K562 (cell line): ENCODE measurements at regions not wholly inside any gene's neighbourhood (a gene's known extent, or its start where the extent isn't known, plus 50 kb on each side); places are given as distances from the start of the nearest gene placed in this dataset.

Source experiments
- ATAC-seq: fragments of 200-7000 bp; cut with Tn5 transposase; 3 replicates; pipeline ENCODE4 v1.9.1; 2020; ENCODE audit warnings: moderate library complexity
- BruUV-seq: library from RNA; stranded (reverse); fragments of 400-500 nt; replicated peaks from 2 replicates; lab custom pipeline; 2021; lab: Mats Ljungman, UMichigan
- CTCF ChIA-PET: fragments of 300-600 bp; formaldehyde crosslinking; extraction: SDS; loops from one replicate; lab custom pipeline; 2021; ENCODE audit warnings: low intra/inter-chr PET ratio; lab: Yijun Ruan, JAX
- POLR2A ChIA-PET: fragments of 300-600, 350-650 bp; sonication (Branson Sonifier 250); formaldehyde crosslinking; extraction: SDS; loops from one replicate; lab custom pipeline; 2021; ENCODE audit warnings: antibody characterized with exemption, inconsistent platforms; lab: Yijun Ruan, JAX
- DNase-seq, 4 experiments: peaks; one replicate each; pipeline versions ENCODE4 v3.0.0 to v3.0.0-alpha.2; 2011 to 2018; ENCODE audit warnings: low spot score in 3 of 4, mixed read lengths in 3 of 4; ENCODE audit errors: extremely low read depth in 1 of 4
- FAIRE-seq: peaks from 2 replicates; lab custom pipeline; 2011; peaks lifted over from hg19 to GRCh38; lab: Jason Lieb, UNC
- H2AFZ ChIP-seq: 2 replicates; pipeline ENCODE4 v1.6.0; 2011; ENCODE audit warnings: low read depth, low read length, control low read depth, inconsistent platforms
- H3K27ac ChIP-seq: fragments of 200-600 bp; 3 replicates; pipeline ENCODE4 v1.8.0; 2011; ENCODE audit warnings: low read depth, mild to moderate bottlenecking, control low read depth, inconsistent platforms, low read length, moderate library complexity, mixed read lengths; ENCODE audit errors: extremely low read depth
- H3K27me3 ChIP-seq, 2 experiments: fragments of 300-600 bp in 1 of 2; 2 replicates in 1 of 2; 3 replicates in 1 of 2; pipeline versions ENCODE4 v1.6.0 to v1.8.0; 2011; ENCODE audit warnings: inconsistent platforms in 2 of 2, low read length in 2 of 2, mild to moderate bottlenecking in 1 of 2, mixed read lengths in 1 of 2, moderate library complexity in 1 of 2; ENCODE audit not compliant: control insufficient read depth in 2 of 2, insufficient read depth in 2 of 2
- H3K36me3 ChIP-seq: fragments of 300-600 bp; 3 replicates; pipeline ENCODE4 v1.8.0; 2011; ENCODE audit warnings: mild to moderate bottlenecking, low read length, inconsistent platforms; ENCODE audit not compliant: control insufficient read depth, insufficient read depth
- H3K4me1 ChIP-seq, 2 experiments: fragments of 200-600 bp in 1 of 2; replicated peaks in 1 of 2; 2 replicates in 1 of 2; 3 replicates in 1 of 2; pipeline versions ENCODE4 v1.5.1 to v1.8.0; 2011; ENCODE audit warnings: inconsistent platforms in 2 of 2, low read length in 2 of 2, mild to moderate bottlenecking in 1 of 2, mixed read lengths in 1 of 2, moderate library complexity in 1 of 2; ENCODE audit not compliant: control insufficient read depth in 2 of 2, insufficient read depth in 2 of 2
- H3K4me2 ChIP-seq: 2 replicates; pipeline ENCODE4 v1.6.1; 2011; ENCODE audit warnings: low read length, control low read depth, inconsistent platforms, mixed read lengths; ENCODE audit not compliant: insufficient read depth
- H3K4me3 ChIP-seq: fragments of 200-600 bp; sonication (generic), shearing (Covaris generic); 2 replicates; pipeline ENCODE4 v1.5.1; 2016; ENCODE audit warnings: control low read depth, inconsistent platforms
- H3K79me2 ChIP-seq: fragments of 200-600 bp; 3 replicates; pipeline ENCODE4 v1.8.0; 2011; ENCODE audit warnings: low read length, inconsistent platforms; ENCODE audit not compliant: control insufficient read depth, insufficient read depth
- H3K9ac ChIP-seq, 2 experiments: 2 replicates each; pipeline versions ENCODE4 v1.6.0 to v1.6.1; 2011; ENCODE audit warnings: low read depth in 2 of 2, low read length in 2 of 2, control low read depth in 1 of 2, inconsistent platforms in 1 of 2, mild to moderate bottlenecking in 1 of 2, mixed read lengths in 1 of 2; ENCODE audit not compliant: insufficient read depth in 1 of 2
- H3K9me1 ChIP-seq: one replicate; pipeline ENCODE4 v1.6.0; 2011; ENCODE audit warnings: inconsistent platforms, mild to moderate bottlenecking, low read length, moderate library complexity; ENCODE audit not compliant: control insufficient read depth, insufficient read depth
- H3K9me3 ChIP-seq: replicated peaks from 2 replicates; pipeline ENCODE4 v1.5.1; 2011; ENCODE audit warnings: low read depth, low read length, inconsistent platforms; ENCODE audit not compliant: control insufficient read depth, insufficient read depth
- H4K20me1 ChIP-seq: replicated peaks from 2 replicates; pipeline ENCODE4 v1.6.1; 2011; ENCODE audit warnings: low read length, inconsistent platforms, mixed read lengths; ENCODE audit not compliant: control insufficient read depth, insufficient read depth
- BDP1 ChIP-seq: IDR thresholded peaks from 3 replicates; pipeline ENCODE4 v1.6.1; 2011; ENCODE audit not compliant: insufficient read length, insufficient read depth
- ETV1 ChIP-seq: fragments of 450-650 bp; conservative IDR thresholded peaks from 2 replicates; pipeline ENCODE4 v1.6.1; 2016; ENCODE audit warnings: missing genetic modification characterization, control low read depth, low read depth, missing compliant biosample characterization
- EWSR1 ChIP-seq: fragments of 450-650 bp; IDR thresholded peaks from 2 replicates; pipeline ENCODE4 v1.6.1; 2018; ENCODE audit warnings: borderline replicate concordance, mild to moderate bottlenecking, low read depth, moderate library complexity; ENCODE audit not compliant: partially characterized antibody
- GATAD2B ChIP-seq: fragments of 450-650 bp; IDR thresholded peaks from 2 replicates; pipeline ENCODE4 v1.6.1; 2017; ENCODE audit warnings: mild to moderate bottlenecking, borderline replicate concordance
- HNRNPL ChIP-seq: fragments of 200-400 bp; formaldehyde crosslinking; IDR thresholded peaks from 2 replicates; pipeline ENCODE4 v1.6.1; 2017; ENCODE audit warnings: low read depth, mild to moderate bottlenecking, low read length
- JUNB ChIP-seq: fragments of 450-650 bp; formaldehyde crosslinking; conservative IDR thresholded peaks from 2 replicates; pipeline ENCODE4 v1.4.0; 2020; ENCODE audit warnings: mild to moderate bottlenecking
- MAFF ChIP-seq: IDR thresholded peaks from 2 replicates; pipeline ENCODE4 v1.6.1; 2012; ENCODE audit warnings: low read length, improper control_type of control experiment
- NFATC3 ChIP-seq: fragments of 450-650 bp; IDR thresholded peaks from 2 replicates; pipeline ENCODE4 v1.6.1; 2017; ENCODE audit warnings: mild to moderate bottlenecking
- SMARCC2 ChIP-seq: fragments of 450-650 bp; IDR thresholded peaks from 2 replicates; pipeline ENCODE4 v1.6.1; 2017; ENCODE audit warnings: antibody characterized with exemption, moderate library complexity, mild to moderate bottlenecking, low read depth
- SP2 ChIP-seq: IDR thresholded peaks from 2 replicates; pipeline ENCODE4 v1.6.1; 2011; ENCODE audit warnings: mild to moderate bottlenecking, low read depth, low read length, moderate library complexity; ENCODE audit not compliant: poor library complexity, severe bottlenecking; ENCODE audit errors: extremely low read depth
- TAF7 ChIP-seq: fragments of 450-650 bp; IDR thresholded peaks from 2 replicates; pipeline ENCODE4 v1.6.1; 2016; ENCODE audit warnings: missing genetic modification characterization, missing compliant biosample characterization
- ZC3H8 ChIP-seq: fragments of 450-650 bp; IDR thresholded peaks from 2 replicates; pipeline ENCODE4 v1.6.1; 2017
- ZKSCAN8 ChIP-seq: fragments of 200-800 bp; sonication (Bioruptor generic); IDR thresholded peaks from 2 replicates; pipeline ENCODE4 v1.6.1; 2016; ENCODE audit warnings: missing genetic modification characterization, missing compliant biosample characterization
- ZNF143 ChIP-seq: sonication (generic); formaldehyde crosslinking; IDR thresholded peaks from 2 replicates; pipeline ENCODE4 v1.9.0; 2022; ENCODE audit warnings: mild to moderate bottlenecking, missing genetic modification reagents
- WGBS: fragments of 100-300 bp; shearing (Covaris generic); methylation state at CpG from one replicate; pipeline ENCODE4 v1.1.6; 2016; ENCODE audit warnings: low coverage, mixed read lengths; ENCODE audit not compliant: insufficient coverage; ENCODE audit errors: missing lambda C conversion rate; 5-methylcytosine and 5-hydroxymethylcytosine counted together
- in situ Hi-C: fragments of 300-500 bp; cut with MboI; formaldehyde crosslinking; loops from 4 replicates; pipeline ENCODE4 v1.15.0; 2018; ENCODE audit warnings: inconsistent platforms, mixed read lengths
- intact Hi-C: fragments of 100-400 bp; cut with micrococcal nuclease; formaldehyde crosslinking; loops from 2 replicates; pipeline ENCODE4 v1.14.2; 2022
- TF ChIP-seq, protein P1 (sequence below), 2 experiments: fragments of 450-650 bp; IDR thresholded peaks; 2 replicates each; pipeline ENCODE4 v1.6.1; 2016
- TF ChIP-seq, protein P2 (sequence below): fragments of 450-650 bp; conservative IDR thresholded peaks from 2 replicates; pipeline ENCODE4 v1.6.1; 2016; ENCODE audit warnings: missing genetic modification characterization, low read depth, mild to moderate bottlenecking, control low read depth, missing compliant biosample characterization

DNA sequence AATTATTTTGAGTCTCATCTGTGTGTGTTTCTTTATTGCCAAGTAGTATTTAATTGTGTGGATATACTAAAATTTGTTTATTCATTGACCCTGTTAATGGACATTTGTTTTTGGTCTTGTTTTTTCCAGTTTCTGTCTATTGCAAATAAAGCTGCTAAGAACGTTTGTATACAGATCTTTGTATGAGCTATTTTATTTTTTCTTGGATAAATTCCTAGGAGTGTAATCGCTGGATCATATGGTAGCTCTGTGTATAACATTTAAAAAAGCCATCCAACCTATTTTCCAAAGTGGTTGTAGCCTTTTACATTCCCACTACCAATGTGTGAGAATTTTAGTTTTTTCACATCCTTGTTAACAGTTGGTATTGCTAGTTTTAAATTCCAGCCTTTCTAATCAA, 382.7 kb upstream of the USP24 start:
- ChIA-PET POLR2A (no interaction called here), CTCF (no interaction called here)
- in situ Hi-C loops, result no loop called here
- no peak overlapping the region for H3K4me2 ChIP-seq
- intact Hi-C loops, result no loop called here
- 0% methylated on average over 2 of the region's 2 CpGs for WGBS
- ATAC-seq (no peak), DNase-seq (no peak), FAIRE-seq (peak; percentile 46)
- no peak overlapping the region for H3K9ac ChIP-seq
- no peak overlapping the region for H3K4me3 ChIP-seq
- H3K9me1 ChIP-seq, result no peaks in the 10 kb centered on the region
- H3K79me2 ChIP-seq, result no peaks in the 10 kb centered on the region
- no peaks in the 10 kb centered on the region for H3K9me3 ChIP-seq
- H3K27ac ChIP-seq, result no peak overlapping the region
- no peak for TF ChIP-seq JUNB
- no peaks in the 10 kb centered on the region for H3K4me1 ChIP-seq
- H3K36me3 ChIP-seq, result no peaks in the 10 kb centered on the region
- no peaks in the 10 kb centered on the region for H3K27me3 ChIP-seq
- H4K20me1 ChIP-seq, result no peaks in the 10 kb centered on the region
- BruUV-seq, result no TSS peak
- no peak overlapping the region for H2AFZ ChIP-seq

DNA sequence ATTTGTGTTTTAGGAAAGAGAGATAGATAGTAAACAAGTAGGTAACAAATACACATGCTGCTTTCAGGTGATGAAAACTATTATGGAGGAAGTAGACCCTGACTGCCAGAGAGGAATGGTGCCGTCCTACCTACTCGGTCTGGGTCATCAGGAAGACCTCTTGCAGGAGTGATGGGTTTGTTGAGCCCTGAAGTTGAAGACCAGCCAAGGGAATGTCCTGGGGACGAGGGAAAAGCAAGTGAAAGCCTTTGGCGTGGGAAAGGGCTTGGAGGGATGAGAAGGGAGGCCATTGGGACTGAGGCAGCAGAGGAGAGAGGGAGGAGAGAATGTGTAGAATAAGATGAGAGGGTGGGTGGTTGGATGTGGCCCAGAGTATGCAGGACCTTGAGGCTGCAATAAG, 379.5 kb upstream of the USP24 start:
- WGBS, result 0% methylated on average over 4 of the region's 4 CpGs
- no peaks in the 10 kb centered on the region for H3K4me1 ChIP-seq
- FAIRE-seq, result no peak
- no peaks in the 10 kb centered on the region for H3K79me2 ChIP-seq
- no peaks in the 10 kb centered on the region for H3K9me3 ChIP-seq
- no peak for ATAC-seq
- no peak overlapping the region for H3K9ac ChIP-seq
- no peak overlapping the region for H2AFZ ChIP-seq
- H3K27ac ChIP-seq, result no peak overlapping the region
- POLR2A ChIA-PET, result no interaction called here
- H3K4me2 ChIP-seq, result no peak overlapping the region
- H3K9me1 ChIP-seq, result no peaks in the 10 kb centered on the region
- in situ Hi-C loops (no loop called here), intact Hi-C loops (no loop called here)
- H3K27me3 ChIP-seq, result no peaks in the 10 kb centered on the region
- BruUV-seq, result no TSS peak
- CTCF ChIA-PET, result no interaction called here
- no peak for DNase-seq
- H3K36me3 ChIP-seq, result no peaks in the 10 kb centered on the region
- no peaks in the 10 kb centered on the region for H4K20me1 ChIP-seq
- no peak overlapping the region for H3K4me3 ChIP-seq
- TF ChIP-seq ZKSCAN8 (CRISPR knock-in tag) (no peak), SP2 (no peak), ZC3H8 (no peak), BDP1 (no peak), ZNF143 (CRISPR knock-in tag) (no peak), GATAD2B (no peak), NFATC3 (no peak), MAFF (no peak), SMARCC2 (no peak), HNRNPL (no peak), ETV1 (no peak), TAF7 (tag) (no peak), EWSR1 (no peak)
- TF ChIP-seq, protein P1, sequence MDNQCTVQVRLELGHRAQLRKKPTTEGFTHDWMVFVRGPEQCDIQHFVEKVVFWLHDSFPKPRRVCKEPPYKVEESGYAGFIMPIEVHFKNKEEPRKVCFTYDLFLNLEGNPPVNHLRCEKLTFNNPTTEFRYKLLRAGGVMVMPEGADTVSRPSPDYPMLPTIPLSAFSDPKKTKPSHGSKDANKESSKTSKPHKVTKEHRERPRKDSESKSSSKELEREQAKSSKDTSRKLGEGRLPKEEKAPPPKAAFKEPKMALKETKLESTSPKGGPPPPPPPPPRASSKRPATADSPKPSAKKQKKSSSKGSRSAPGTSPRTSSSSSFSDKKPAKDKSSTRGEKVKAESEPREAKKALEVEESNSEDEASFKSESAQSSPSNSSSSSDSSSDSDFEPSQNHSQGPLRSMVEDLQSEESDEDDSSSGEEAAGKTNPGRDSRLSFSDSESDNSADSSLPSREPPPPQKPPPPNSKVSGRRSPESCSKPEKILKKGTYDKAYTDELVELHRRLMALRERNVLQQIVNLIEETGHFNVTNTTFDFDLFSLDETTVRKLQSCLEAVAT (IDR thresholded peaks at IDR 0.05), result no peak
- TF ChIP-seq, protein P2, sequence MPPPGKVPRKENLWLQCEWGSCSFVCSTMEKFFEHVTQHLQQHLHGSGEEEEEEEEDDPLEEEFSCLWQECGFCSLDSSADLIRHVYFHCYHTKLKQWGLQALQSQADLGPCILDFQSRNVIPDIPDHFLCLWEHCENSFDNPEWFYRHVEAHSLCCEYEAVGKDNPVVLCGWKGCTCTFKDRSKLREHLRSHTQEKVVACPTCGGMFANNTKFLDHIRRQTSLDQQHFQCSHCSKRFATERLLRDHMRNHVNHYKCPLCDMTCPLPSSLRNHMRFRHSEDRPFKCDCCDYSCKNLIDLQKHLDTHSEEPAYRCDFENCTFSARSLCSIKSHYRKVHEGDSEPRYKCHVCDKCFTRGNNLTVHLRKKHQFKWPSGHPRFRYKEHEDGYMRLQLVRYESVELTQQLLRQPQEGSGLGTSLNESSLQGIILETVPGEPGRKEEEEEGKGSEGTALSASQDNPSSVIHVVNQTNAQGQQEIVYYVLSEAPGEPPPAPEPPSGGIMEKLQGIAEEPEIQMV, result no peak
